Calu3 (cell line): ENCODE measurements at regions not wholly inside any gene's neighbourhood (a gene's known extent, or its start where the extent isn't known, plus 50 kb on each side); places are given as distances from the start of the nearest gene placed in this dataset.
"Not testable (repeated sequence)": the region's sequence is repeated elsewhere in the genome, so short reads cannot be mapped to it uniquely, and the experiment has no call there.

ENCODE experiments used
- BruUV-seq: library from RNA; stranded (reverse); fragments of 400-500 nt; replicated peaks from 2 replicates; lab custom pipeline; 2021; lab: Mats Ljungman, UMichigan
- CTCF ChIA-PET: fragments of 300-600 bp; sonication (Branson Sonifier 250); formaldehyde crosslinking; loops from one replicate; lab custom pipeline; 2022; ENCODE audit warnings: antibody characterized with exemption; lab: Charles Lee
- DNase-seq: peaks from one replicate; pipeline ENCODE4 v3.0.0; 2022
- H3K27ac Mint-ChIP-seq: one replicate; pipeline ENCODE4 v1.8.0; 2022; ENCODE audit warnings: mixed read lengths; ENCODE audit not compliant: unreplicated experiment
- H3K27me3 Mint-ChIP-seq: one replicate; pipeline ENCODE4 v1.8.0; 2022; ENCODE audit warnings: mixed read lengths; ENCODE audit not compliant: unreplicated experiment
- H3K36me3 Mint-ChIP-seq: one replicate; pipeline ENCODE4 v1.8.0; 2022; ENCODE audit warnings: mild to moderate bottlenecking, moderate library complexity, mixed read lengths; ENCODE audit not compliant: insufficient read depth, unreplicated experiment
- H3K4me1 Mint-ChIP-seq: one replicate; pipeline ENCODE4 v1.8.0; 2022; ENCODE audit warnings: mild to moderate bottlenecking, low read depth, mixed read lengths; ENCODE audit not compliant: unreplicated experiment
- H3K4me3 Mint-ChIP-seq: one replicate; pipeline ENCODE4 v1.8.0; 2022; ENCODE audit warnings: mild to moderate bottlenecking, low read depth, moderate library complexity, mixed read lengths; ENCODE audit not compliant: unreplicated experiment
- H3K9me3 Mint-ChIP-seq: one replicate; pipeline ENCODE4 v1.8.0; 2022; ENCODE audit warnings: low read depth, mixed read lengths; ENCODE audit not compliant: unreplicated experiment
- CTCF ChIP-seq: fragments of 200-600 bp; IDR thresholded peaks from one replicate; pipeline ENCODE4 v1.8.0; 2022; ENCODE audit warnings: antibody characterized with exemption; ENCODE audit not compliant: unreplicated experiment
- intact Hi-C: fragments of 100-400 bp; cut with micrococcal nuclease; formaldehyde crosslinking; loops from one replicate; pipeline ENCODE4 v1.10.0; 2022; ENCODE audit not compliant: unreplicated experiment

GRCh38 chr3:71927505-71928066 lies 142.6 kb upstream of the PROK2 start:
- H3K9me3 Mint-ChIP-seq: no peaks in the 10 kb centered on the region
- no peak overlapping the region for H3K4me3 Mint-ChIP-seq
- no peak for DNase-seq
- no peak overlapping the region for H3K27ac Mint-ChIP-seq
- peaks cover 40% of the 10 kb centered on the region for H3K27me3 Mint-ChIP-seq
- CTCF ChIA-PET: no interaction called here
- H3K36me3 Mint-ChIP-seq: no peaks in the 10 kb centered on the region
- no TSS peak for BruUV-seq
- peaks cover 9% of the 10 kb centered on the region for H3K4me1 Mint-ChIP-seq
- no peak for TF ChIP-seq CTCF
- intact Hi-C loops: loop anchor here (2.0 kb wide), 1 partner anchor 337 kb away; no protein-coding TSS in a partner anchor

- Mint-ChIP-seq H3K9me3 (no peaks in the 10 kb centered on the region), H3K27me3 (peaks cover 37% of the 10 kb centered on the region), H3K27ac (no peak overlapping the region), H3K36me3 (no peaks in the 10 kb centered on the region), H3K4me3 (no peak overlapping the region), H3K4me1 (peaks cover 9% of the 10 kb centered on the region)
- intact Hi-C loops: loop anchor here (1.0 to 2.0 kb wide), 2 partner anchors 338 to 896 kb away; no protein-coding TSS in a partner anchor
- no peak for TF ChIP-seq CTCF
- DNase-seq: no peak
- CTCF ChIA-PET: interaction anchor here (0.9 to 1.2 kb wide), 3 partner anchors 45 to 896 kb away, joined by 3 to 8 read pairs (median 3); no protein-coding TSS in a partner anchor
- no TSS peak for BruUV-seq
These were observed 141.7 kb upstream of the PROK2 start for GRCh38 chr3:71926616-71927015.

DNA sequence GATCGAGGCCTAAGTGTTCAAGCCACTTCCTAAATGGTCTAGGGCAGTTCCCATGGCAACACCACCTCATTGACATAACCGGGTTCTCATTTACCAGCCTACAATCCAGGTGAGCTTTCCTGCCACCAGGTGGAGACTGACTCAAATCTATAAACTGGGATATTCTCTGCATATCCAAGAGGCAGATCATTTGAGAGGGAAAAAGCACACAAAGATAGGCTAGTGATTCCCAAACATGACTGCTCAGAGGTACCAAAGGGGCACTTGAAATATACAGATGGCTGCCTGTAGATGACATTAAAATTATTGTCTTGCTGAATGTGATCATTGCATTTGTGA lies 141.3 kb upstream of the PROK2 start:
- Mint-ChIP-seq H3K27ac (no peak overlapping the region), H3K27me3 (peaks cover 37% of the 10 kb centered on the region), H3K36me3 (no peaks in the 10 kb centered on the region), H3K9me3 (no peaks in the 10 kb centered on the region), H3K4me3 (no peak overlapping the region), H3K4me1 (peaks cover 9% of the 10 kb centered on the region)
- peak; percentile 65 for DNase-seq
- CTCF ChIA-PET: interaction anchor here (0.9 to 1.2 kb wide), 3 partner anchors 45 to 896 kb away, joined by 3 to 8 read pairs (median 3); no protein-coding TSS in a partner anchor
- intact Hi-C loops: loop anchor here (1.0 to 2.0 kb wide), 2 partner anchors 339 to 896 kb away; no protein-coding TSS in a partner anchor
- TF ChIP-seq CTCF: peak; percentile 30
- BruUV-seq: no TSS peak

- H3K36me3 Mint-ChIP-seq, H3K4me3 Mint-ChIP-seq, H3K9me3 Mint-ChIP-seq, H3K4me1 Mint-ChIP-seq, DNase-seq, BruUV-seq, H3K27ac Mint-ChIP-seq: not testable (repeated sequence)
- intact Hi-C loops: loop anchor here (1.0 to 2.0 kb wide), 2 partner anchors 339 to 897 kb away; no protein-coding TSS in a partner anchor
- peaks cover 34% of the 10 kb centered on the region for H3K27me3 Mint-ChIP-seq
- CTCF ChIA-PET: interaction anchor here (0.9 to 1.2 kb wide), 3 partner anchors 44 to 897 kb away, joined by 3 to 8 read pairs (median 3); no protein-coding TSS in a partner anchor
These were observed 140.7 kb upstream of the PROK2 start for GRCh38 chr3:71925511-71926261.
